IPS-NIHi7 (cell line): ENCODE measurements at regions not wholly inside any gene's neighbourhood (a gene's known extent, or its start where the extent isn't known, plus 50 kb on each side); places are given as distances from the start of the nearest gene placed in this dataset.
"Not testable (repeated sequence)": the region's sequence is repeated elsewhere in the genome, so short reads cannot be mapped to it uniquely, and the experiment has no call there.

Experiments used
- DNase-seq: peaks from one replicate; pipeline ENCODE4 v3.0.0; 2012; ENCODE audit warnings: mixed read lengths; ENCODE audit errors: extremely low spot score

DNA sequence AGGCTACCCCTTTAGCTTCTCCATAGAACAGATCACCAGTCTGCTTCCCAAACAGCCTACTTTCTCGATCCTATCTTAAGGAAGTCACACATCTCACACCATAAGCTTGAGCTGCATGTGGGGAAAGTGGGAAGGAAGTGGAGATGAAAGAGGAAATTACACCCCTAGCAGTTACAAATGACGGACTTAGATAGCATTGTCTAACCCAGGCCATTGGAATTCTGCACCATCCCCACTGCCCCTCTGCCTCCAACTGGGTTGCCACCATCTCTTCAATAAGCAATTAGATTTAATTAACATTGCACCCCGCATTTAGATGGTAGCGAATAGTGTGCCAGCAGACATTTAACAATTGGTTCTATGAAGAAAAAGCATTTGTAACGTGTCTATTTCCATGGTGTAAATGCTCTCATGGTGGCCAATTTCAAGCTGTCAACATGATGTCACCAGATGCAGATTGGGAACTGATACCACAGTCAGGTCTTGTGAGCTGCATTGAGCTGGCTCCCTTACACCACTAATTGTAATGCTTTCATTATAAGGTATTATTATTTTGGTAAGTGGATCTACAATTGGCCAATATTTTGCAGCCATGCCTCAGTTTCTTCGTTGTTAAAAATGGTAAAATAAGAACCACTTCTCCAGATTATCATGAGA is 124.7 kb downstream of the CD24 start:
- no peak for DNase-seq

DNA sequence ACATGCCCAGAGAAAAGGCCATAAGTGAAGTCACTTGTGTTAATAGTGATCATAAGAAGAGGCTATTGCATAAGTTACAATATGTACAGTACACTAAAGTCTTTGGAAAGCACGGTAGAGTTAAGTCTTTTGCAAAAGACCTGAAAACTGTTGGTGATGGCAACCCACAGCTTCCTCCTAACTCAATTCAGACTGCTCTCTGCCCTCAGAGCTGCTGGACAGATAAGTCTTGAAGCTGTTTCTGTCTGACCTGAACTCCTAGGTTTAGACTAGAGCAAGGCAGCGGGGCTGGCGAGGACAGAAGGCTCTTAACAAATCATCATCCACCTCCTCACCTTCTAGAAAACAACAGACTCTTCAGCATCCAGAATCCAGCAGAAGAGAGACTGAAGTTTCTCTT is 125.4 kb downstream of the CD24 start:
- no peak for DNase-seq

GRCh38 chr6:106847116-106847515 is 127.4 kb downstream of the CD24 start:
- no peak for DNase-seq

DNA sequence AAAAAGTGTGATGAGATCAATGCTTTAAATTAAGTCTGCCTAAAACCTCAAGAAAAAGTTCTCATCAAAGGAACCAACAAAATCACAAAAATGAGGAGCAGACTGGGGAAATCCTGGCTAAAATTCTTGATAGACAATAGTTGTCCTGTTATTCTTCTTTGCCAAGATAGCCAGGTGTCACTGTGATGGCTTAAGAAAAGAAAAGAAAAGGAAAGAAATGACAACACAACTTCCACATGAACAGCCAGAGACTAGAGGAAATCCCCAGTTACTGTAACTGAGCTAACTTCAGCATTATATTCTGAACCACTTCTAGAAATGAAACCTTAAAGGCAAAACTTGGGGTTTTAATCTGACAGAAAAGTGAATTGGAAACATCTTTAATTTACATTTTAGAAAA is 129.6 kb downstream of the CD24 start:
- DNase-seq: no peak

DNA sequence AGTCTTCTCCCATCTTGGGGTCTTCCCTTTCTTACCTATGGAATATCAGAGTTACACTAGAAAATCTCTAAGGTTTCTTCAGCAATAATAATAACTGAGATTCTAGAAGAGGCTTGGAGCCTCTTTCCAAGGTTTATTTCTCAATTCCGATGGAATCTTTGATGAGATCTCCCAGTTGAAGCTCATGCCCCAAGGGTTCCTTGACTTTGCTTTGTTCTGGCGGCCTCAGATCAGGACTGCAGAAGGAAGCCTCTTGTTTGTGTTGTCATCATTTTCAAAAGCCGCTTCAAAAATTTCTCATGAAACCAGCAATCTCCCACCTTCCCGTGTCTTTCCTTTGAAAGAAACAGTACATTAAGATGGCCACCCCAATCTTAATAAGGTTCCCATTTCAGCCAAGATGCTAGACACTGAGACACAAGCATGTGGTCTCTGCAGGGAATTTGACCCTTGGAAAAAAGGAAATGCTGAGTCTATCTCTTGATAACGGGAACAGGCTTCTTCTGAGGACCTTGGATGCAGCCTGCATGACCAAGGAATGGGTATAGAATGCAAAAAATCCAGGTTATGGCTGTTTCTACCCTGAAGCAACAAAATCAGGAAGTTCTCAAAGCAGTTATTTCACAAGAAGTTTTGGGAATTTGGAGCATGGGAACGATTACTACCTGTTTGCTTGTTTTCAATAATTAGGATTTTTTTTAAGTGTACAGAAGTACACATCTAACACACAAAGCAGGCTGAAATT is 141.6 kb downstream of the CD24 start:
- DNase-seq: no peak

DNA sequence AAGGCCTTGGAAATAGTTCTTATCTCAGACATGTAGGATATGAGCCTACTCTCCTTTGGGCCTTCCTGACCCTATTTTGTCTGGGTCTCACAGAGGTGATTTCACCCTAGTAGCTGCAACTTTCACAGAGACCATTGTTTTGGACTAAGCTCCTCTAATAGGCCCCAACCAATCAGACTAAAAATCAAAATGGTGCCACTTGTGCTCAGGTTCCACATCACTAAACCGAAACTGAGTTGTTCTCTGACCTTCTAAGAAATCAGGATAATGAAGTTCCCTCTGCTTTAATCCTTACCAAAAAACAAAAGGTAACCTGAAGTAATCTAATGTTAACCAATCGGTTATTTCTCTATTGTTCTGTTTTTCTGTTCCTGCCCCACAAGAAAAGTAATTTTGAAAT is 143.6 kb downstream of the CD24 start:
- DNase-seq: no peak

DNA sequence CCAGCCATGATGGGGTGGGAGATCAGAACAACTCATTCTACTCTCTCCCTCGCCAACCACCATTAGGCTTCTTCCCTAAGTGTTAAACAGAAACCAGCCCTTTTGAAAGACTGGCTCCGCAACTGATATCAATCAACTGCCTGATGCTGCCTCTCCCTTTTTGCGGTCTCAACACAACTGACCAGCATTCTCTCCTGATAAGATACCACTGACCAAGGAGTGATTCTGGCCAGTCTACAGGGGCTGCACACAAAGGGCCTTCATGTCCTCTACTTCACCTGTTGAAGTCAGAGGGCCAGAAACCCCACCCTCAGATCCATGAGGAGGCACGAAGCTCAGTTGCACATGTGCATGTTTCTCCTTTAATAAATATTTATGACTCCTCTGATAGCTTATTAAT is 145.1 kb downstream of the CD24 start:
- DNase-seq: no peak

DNA sequence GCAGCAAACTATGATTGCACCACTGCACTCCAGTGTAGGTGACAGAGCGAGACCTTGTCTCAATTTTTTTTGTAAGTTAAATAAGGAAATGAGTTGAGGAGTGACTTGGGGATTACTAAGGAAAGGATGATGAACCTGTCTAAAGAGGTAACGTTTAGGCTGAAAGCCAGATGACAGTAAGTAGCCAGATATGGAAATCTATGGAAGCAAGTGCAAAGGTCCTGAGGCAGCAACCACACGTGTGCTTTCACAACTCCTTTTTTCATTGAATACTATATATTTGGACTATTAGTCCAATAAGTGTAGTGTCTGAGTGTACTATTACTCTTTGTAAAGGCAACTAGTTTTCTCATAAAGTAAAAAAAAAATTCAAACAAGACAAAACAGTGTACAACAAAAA is 147.4 kb downstream of the CD24 start:
- no peak for DNase-seq

DNA sequence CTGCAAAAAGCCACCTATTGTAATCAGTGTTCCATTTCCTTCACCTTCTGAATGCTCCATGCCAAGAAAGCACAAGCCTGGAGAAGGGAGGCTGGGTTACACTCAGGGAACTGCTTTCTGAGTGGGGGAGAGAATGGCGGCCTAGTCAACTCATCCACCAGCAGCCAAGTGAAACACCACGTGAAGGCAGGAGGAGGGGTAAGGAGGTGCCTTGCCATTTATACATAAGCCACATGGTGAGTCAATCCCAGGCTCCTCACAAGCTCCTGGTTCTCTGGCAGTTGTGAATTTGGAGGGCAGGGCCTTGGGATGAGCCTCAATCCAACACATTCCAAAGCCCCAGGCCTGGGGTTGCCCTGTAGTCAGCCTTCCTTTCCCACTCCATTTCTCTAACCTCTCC is 149.4 kb downstream of the CD24 start:
- DNase-seq: no peak

DNA sequence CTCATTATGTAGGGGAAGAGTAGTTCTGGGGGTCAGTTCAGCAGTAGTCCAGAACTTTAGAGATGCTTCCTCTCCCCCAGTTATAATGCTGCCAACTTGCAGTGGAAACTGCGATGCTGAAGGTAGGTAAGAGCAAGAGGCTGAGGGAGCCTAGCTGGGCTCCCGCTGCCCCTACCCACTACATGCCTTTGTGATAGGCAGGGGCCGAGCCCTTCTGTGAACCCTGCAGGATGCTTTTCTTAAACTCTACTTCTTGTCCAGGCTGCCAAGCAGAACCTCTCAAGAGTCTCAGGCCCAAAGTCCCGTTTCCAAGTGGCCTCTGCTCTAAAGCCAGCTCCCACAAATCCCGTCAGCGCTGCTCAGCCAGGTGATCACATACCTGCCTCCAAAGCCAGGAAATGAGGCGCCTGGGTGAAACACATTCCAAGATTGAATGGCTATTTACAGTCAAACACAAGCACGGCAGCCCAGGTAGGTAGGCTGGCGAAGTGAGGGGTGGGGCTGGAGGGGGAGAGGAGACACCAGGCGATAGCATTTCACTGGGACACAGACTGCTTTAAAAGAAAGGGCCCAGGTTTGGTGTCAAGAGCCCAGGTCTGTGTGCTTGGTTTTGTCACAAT is 150.7 kb downstream of the CD24 start:
- peak; percentile 85 for DNase-seq

GRCh38 chr6:106823058-106823457 is 151.5 kb downstream of the CD24 start:
- no peak for DNase-seq

DNA sequence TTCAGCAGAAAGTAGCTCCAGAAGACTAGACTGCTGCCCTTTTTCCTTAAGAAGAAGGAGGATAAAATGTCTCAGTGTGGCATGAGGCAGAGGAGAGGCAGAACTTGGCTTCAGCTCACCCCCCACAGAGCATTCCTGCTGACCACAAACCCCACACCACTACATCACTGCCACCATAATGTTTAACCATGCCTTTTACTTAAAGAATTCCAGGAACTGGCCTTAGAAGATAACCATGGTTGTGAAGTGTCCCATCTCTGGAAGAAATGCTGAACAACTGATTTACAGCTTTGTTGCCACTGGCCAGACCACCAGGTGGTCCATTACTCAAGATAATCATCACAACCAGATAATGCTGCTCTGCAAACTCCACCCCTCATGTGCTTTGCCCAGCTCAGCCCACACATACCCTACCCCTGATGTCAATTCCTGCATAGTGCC is 154.1 kb downstream of the CD24 start:
- DNase-seq: no peak

DNA sequence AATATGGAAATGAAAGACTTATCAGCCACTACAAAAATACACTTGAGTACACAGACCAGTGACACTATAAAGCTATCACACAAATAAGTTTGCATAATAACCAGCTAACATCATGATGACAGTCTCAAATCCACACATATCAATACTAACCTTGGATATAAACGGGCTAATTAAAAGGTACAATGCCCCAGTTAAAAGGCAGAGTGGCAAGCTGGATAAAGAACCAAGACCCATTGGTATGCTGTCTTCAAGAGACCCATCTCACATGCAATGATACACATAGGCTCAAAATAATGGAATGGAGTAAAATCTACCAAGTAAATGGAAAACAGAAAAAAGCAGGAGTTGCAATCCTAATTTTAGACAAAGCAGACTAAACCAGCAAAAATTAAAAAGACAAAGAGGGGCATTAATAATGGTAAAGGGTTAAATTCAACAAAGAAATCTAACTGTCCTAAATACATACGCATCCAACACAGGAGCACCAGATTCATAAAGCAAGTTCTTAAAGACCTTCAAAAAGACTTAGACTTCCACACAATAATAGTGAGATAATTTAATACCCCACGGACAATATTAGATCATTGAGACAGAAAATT is 163.3 kb downstream of the CD24 start:
- no peak for DNase-seq

DNA sequence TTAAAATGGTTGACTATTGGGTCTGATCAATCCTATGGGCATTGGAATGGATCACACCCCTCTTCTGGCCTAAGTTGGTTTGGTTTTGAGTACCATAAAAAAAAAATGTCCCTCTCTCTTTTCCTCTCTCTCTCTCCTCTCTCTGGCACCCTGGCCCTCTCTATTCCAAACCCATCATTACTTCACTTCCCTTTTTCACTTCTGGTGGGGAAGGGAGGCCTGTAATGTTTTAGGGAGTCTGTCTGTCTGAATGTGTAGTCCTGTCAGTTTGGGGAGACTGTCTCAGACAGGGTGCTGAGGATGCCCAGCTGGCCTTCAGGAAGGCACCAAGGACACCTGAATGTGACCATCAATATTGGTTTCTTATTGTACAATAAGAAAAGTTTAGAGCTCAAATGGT is 165.8 kb downstream of the CD24 start:
- no peak for DNase-seq

DNA sequence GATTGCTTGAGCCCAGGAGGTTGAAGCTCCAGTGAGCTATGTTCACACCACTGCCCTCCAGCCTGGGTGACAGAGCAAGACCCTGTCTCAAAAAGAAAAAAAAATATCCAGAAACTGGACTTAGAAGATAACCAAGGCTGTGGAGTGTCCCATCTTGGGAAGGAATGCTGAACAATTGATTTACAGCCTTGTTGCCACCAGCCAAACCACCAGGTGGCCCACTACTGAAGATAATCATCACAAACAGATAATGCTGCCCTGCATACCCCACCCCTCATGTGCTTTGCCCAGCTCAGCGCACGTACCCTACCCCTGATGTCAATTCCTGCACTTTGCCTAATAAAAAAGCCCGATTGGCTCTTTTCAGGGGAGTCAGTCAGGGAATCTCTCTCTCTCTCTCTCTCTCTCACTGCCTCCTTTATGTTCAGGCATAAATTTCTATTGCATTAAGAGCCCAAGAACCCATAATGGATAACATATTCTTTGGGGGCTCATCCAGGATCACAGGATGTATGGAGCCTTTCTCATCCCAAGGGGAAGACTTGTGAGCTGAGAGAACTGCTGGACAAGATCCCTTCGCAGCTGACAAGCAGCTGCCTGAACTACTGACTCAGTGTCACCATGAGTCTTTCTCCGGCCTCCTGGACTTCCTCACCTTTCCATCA is 166.4 kb downstream of the CD24 start:
- no peak for DNase-seq

DNA sequence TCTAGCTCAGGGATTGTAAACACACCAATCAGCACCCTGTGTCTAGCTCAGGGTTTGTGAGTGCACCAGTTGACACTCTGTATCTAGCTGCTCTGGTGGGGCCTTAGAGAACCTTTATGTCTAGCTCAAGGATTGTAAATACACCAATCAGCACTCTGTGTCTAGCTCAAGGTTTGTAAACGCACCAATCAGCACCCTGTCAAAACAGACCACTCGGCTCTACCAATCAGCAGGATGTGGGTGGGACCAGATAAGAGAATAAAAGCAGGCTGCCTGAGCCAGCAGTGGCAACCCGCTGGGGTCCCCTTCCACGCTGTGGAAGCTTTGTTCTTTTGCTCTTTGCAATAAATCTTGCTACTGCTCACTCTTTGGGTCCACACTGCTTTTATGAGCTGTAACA is 168.3 kb downstream of the CD24 start:
- DNase-seq: not testable (repeated sequence)

DNA sequence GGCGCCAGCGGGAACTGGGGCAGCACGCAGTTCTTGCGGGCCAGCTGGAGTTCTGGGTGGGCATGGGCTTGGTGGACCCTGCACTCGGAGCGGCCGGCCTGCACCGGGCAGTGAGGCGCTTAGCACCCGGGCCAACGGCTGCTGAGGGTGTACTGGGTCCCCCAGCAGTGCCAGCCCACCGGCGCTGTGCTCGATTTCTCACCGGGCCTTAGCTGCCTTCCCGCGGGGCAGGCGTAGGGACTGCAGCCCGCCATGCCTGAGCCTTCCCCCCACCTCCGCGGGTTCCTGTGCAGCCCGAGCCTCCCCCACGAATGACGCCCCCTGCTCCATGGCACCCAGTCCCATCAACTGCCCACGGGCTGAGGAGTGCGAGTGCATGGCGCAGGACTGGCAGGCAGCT is 168.8 kb downstream of the CD24 start:
- DNase-seq: no peak

DNA sequence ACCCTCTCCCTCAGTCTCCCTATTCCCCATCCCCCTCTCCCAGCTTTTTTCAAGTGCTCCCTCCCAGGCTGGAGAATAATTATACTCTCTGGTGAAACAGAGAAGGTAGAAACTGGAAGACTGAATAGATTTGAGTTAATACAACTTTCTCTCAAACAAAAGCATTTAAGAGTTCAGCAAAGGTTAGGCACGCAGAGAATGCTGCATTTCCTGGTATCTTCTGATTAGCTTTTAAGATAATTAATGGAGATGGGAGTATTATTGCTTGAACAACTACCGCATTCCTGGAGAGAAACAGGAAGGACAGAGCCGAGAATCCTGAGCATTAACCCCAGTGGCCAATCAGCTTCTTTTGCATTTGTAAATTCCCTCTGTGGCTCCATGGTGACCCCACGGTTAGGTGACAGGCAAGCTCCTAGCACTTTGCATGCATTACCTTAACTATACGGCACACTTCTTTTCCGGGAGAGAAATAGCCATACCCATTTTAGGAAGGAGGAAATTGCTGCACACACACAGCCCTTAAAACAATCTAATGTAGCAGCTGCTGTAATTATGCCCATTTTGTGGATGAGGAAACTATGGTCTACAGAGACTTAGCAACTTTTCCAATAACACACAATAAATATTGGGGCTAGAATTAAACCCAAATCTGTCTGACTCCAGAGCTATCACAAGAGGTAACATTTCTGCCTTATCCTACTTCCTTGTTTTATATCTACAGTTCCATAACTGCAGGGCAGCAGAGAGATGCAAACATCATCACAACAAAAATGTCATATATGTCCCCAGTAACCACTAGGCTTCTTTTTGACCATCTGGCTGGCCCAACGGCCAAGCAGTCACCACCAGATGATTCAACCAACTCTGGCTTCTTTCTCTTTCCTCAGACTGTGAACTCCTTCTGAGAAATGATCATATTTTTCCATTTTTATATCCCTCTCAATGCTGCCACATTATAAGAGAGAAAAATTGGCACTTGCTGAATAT is 169.9 kb downstream of the CD24 start:
- DNase-seq: peak; percentile 67

GRCh38 chr6:106803188-106803587 is 171.3 kb downstream of the CD24 start:
- DNase-seq: no peak

DNA sequence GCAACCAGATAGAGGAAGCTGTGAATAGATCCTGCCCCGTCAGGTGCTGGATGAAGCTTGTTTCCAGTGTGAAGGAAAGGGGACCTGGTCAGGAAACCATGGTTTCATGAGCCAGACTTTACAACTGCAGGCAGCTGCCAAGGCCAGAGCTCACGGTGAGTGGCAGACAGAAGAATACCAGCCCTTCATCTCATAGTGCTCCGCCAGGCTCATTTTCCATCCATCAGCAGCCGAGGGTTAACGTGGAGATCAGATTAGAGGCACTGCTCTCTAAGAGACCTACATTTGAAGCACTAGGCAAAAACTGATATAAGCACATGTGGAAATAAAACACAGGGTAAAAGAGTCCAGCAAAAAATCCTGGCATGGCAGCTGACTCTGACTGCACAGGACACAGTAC is 172.4 kb downstream of the CD24 start:
- DNase-seq: no peak

DNA sequence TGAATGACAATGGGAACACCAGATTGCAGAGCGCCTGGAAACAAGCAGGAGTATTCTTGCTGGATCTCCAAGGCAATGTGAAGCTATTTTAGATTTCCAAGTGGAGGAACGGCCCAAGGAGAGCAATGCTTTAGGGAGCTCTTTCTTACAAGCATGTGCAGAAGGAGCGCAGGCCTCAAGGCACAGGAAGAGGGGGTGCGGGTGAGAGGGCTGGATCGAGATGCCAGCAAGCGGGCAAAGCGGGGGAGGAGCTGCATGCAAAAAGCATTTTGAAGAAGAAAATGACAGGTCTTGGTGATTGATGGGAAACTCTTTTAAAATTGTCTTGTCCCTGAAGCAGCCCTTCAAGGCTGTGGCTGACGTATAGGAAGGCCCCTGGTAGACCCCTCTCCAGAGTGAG is 171.9 kb downstream of the QRSL1 start:
- DNase-seq: no peak
